Dermis blood vessel endothelial cell (primary cell): ENCODE measurements at regions not wholly inside any gene's neighbourhood (a gene's known extent, or its start where the extent isn't known, plus 50 kb on each side); places are given as distances from the start of the nearest gene placed in this dataset.
"Not testable (repeated sequence)": the region's sequence is repeated elsewhere in the genome, so short reads cannot be mapped to it uniquely, and the experiment has no call there.

Experiments used
- DNase-seq: peaks from one replicate; pipeline ENCODE4 v3.0.0; 2010

DNA sequence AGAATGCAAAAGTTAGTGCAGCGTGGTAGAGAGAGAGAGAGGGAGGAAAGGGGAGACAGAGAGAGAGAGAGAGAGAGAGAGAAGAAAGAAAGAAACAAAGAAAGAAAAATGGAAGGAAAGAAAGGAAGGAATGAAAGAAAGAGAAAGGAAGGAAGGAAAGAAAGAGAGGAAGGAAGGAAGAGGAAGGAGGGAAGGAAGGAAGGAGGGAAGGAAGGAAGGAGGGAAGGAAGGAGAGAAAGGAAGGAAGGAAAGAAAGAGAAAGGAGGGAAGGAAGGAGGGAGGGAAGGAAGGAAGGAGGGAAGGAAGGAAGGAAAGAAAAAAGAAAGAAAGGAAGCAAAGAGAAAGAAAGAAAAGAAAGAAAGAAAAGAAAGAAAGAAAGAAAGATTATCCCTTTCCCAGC lies 209.8 kb upstream of the MYO3A start:
- DNase-seq = no peak

DNA sequence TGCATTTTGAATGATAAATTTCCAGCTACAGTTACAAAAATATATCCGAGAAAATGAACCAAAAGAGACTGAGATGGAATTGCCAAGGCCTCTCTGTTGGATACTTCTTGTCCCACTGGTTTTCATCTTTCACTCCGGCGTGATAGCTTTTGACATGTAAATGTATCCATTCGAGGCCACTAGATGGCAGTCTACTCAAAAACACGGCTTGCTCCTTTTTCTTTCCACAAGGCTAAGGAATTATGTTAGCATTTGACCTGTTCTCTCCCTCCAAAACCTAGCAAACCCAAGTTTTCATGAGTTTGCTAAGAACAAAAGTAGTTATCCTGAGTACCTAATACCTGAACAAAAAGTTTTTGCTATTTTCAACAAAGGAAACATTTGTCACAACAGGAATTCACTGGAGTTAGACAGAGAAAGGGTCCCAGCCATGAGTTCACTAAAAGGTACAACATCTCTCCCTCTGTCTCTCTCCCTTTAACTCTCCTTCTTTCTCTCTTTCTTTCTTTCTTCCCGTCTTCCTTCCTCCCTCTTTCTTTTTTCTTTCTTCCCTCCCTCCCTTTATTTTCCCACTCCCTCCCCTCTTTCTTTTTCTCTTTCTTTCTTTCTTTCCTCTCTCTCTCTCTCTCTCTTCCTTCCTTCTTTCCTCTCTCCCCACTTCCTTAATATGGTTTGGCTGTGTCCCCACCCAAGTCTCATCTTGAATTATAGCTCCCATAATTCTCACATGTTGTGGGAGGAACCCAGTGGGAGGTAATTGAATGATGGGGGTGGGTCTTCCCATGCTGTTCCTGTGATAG lies 207.9 kb upstream of the MYO3A start:
- peak; percentile 66 for DNase-seq

DNA sequence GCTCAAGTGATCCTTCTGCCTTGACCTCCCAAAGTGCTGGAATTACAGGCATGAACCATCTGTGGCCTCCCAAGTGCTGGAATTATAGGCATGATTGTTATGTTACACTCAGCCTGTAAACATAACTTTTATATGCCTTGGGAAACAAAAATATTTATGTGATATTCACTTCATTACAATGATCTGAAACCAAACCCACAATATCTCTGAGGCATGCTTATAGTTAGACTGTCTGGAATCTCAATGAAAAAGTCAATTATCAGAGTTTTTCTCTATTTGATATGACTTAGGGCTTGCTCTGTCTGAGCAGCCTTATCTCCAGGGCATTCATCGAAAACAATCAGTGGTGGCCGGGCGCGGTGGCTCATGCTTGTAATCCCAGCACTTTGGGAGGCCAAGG lies 195.3 kb upstream of the MYO3A start:
- DNase-seq = no peak

DNA sequence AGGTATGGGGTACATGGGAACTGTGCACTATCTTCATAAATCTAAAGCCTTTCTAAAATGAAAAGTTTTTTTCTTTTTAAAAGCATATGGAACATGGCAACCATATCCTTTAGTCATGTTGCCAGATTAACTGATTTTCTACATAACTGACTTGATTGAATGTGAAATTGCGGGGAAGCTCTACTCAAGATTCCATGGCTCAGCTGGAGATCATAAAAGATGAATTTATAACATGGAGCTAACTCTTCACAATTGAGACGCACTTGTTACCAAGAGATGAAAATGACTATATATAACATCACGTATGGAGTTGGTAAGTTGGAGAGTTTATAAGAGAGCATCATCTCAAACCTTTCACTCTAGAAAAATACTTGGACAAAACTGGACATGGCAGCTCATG lies 190.2 kb upstream of the MYO3A start:
- no peak for DNase-seq

DNA sequence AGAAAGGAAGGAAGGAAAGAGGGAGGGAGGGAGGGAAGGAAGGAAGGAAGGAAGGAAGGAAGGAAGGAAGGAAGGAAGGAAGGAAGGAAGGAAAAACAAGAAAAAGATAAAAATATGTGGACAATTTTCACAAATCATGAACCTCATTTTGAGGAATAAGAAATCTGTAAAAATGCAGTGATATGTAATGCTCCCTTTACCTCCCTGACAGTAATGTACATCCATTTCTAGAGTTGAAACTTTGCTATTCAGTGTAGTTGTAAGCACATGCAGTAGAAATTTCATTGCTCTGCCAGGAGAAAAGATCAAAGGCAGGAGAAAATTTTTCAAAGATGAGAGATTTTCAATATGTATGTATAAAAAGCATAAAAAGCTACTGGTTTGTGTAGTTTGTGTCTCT lies 189.5 kb upstream of the MYO3A start:
- DNase-seq = no peak

DNA sequence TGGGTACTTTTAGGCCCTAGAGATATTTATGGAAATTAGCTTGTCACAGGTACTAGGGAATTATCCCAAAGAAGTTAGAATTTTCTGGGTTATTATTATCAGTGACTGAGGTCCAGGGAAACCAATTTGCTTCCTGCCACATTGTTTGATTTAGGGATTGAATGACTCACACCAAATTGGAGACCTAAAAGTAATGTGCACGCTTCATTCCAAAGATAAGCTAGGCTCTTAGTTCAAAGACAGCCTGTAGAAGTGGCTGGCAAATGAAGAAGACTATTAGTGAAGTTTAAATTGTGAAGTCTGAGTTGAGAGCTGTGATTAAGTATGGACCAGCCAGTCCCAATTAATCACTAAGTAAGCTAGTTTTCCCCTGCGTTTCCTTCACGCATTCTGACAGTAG lies 188.1 kb upstream of the MYO3A start:
- no peak for DNase-seq

DNA sequence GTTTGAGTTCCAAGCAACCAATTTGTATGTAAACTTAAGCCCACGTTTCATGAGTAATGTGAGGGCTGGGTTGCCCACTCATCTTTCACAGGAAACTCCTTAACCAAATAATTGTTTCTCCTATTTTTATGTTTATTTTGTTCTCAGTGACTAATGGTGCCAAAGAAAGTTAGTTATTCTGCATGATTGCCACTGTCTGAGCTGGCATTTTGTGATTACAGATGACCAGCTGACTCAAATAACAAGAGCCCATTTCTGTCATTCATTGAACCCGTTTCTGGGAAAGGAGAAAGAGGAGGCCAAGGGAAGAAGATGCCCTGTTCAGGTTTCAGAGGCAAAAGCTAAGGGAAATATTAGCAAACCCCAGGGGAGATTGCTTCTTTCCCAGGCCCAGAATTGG lies 186.9 kb upstream of the MYO3A start:
- DNase-seq = no peak

DNA sequence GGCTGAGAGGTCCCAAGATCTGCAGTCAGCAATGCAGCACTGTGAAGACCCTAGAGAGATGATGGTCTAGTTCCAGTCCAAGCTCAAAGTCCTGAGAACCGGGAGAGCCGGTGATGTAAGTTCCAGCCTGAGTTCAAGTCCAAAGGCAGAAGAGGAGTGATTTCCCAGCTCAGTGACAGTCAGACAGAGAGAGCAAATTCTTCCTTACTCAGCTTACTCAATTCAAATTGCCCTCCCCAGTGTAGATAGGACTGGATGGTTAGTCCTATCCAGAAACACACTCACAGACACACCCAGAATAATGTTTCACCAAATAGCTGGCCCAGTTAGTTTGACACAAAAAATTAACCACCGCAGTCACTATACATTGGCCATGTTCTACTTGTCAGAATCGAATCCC lies 185.5 kb upstream of the MYO3A start:
- no peak for DNase-seq

DNA sequence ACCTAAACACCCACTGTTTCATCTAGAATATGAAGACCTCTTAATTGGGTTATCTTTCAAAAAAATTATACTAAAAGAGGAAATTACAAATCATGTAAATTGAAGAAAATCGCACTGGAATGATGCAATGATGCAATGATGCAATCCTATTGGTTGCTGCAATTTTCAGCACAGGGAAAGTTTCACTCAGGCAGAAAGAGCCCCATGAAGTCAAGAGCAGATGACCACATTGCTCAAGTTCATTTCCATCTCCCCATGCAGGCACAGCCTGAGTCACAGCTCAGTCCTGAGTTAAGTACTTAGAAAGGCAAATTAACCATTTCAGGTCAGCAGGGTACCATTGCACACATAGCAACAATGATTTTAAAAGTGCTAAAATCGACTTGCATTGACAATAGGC lies 180.3 kb upstream of the MYO3A start:
- no peak for DNase-seq

DNA sequence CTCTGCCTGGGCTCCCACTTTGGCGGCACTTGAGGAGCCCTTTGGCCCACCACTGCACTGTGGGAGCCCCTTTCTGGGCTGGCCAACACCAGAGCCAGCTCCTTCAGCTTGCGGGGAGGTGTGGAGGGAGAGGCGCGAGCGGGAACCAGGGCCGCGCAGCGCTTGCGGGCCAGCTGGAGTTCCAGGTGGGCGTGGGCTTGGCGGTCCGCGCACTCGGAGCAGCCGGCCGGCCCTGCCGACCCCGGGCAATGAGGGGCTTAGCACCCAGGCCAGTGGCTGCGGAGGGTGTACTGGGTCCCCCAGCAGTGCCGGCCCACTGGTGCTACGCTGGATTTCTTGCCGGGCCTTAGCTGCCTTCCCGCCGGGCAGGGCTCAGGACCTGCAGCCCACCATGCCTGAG lies 178.2 kb upstream of the MYO3A start:
- not testable (repeated sequence) for DNase-seq

DNA sequence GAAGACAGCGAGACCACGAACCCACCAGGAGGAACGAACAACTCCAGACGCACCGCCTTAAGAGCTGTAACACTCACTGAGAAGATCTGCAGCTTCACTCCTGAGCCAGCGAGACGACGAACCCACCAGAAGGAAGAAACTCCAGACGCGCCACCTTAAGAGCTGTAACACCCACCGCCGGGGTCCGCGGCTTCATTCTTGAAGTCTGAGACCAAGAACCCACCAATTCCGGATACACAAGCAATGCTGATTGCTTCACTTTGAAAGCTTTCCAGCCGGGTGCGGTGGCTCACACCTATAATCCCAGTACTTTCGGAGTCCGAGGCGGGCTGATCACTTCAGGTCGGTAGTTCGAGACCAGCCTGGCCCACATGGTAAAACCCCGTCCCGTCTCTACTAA lies 177.2 kb upstream of the MYO3A start:
- no peak for DNase-seq

DNA sequence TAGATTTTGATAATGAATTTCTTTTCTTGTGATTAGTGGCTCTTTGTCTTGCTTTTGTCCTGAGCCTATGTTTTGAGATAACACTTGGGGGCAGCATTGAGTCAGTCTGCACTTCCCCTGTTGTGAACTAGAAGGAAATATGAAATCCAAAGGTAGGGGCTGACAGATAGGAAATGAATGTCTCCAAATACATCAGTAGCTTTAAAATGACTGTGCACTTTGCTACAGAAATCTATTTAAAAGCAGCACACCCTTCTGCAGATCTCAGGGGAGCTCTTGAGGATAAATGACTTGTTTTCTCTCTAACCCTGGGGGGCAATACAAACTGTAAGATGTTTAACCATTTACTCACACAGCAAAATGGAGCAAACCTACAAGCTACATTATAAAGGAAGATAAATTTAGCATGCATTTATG lies 176.0 kb upstream of the MYO3A start:
- DNase-seq = peak; percentile 0

DNA sequence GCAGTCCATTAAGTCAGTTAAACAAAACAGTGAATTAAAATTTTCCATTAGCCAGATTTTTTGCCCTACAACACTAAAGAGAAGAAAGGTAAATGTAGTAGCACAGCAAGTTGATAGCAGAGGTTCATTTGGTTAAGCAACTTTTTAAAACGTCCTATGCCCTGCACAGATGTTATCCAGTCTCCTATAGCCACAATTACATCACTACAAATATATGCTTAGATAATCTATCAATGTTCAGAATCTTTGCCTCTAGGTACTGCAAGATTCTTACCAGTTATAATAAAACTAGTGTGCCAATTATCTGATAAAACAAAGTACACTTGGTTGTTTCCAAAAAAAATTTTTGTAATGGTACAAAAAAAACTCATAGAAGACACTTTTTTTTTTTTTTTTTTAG lies 175.5 kb upstream of the MYO3A start:
- DNase-seq = no peak

DNA sequence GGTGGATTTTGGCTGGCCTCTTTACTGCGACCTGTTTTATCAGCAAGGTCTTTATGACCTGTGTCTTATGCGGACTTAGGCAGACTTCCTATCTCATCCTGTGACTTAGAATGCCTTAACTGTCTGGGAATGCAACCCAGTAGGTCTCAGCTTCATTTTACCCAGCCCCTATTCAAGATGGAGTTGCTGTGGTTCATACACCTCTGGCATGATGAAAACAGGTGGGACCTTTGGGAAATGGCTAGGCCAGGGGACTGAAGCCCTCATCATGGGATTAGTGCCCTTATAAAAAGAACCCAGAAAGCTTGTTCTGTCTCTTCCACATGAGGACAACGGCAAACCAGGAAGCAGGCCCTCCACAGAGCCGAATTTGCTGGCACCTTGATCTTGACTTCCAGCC lies 172.1 kb upstream of the MYO3A start:
- no peak for DNase-seq

DNA sequence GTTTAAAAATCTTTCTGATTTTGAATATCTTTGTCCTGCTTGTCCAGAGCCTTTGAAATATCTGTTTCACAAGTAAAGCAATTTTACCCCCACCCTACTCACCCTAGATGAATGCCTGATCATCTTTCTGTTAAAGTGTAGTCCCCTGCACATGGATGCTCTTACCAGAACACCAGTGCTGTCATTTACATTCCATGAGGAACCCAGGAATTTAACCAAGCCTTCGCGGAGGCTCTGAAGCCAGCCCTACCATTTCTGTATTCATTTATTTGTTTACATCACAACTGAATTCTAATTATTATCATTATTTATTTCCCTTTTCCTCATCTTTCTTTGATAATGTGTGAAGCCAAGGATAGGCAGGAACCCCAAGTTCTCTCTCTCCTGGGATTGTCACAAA lies 167.8 kb upstream of the MYO3A start:
- no peak for DNase-seq

DNA sequence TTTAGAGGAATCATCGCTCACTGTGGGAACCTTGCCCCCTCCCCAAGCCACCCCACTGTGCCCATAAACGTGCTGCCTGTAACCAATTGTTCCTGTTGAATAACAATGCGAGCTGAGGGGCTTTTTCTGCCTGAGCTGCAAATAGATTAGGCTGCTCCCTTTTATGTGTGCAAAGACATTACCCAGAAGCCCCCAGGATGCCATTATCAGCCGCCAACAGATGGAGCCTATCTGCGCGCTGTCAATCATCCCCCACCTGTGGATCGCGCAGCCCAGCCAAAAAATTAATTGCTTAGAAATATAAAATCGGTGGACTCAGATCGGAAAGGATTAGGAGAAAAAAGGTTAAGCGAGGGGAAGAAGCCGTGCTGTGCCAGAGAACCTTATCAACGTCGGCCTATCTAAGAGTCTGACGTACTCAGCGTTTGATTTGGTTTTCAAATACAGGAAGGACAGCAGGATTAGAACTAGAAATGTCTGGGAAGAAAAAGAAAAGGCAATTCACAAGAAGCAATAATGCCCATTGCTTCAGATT lies 167.3 kb upstream of the MYO3A start:
- no peak for DNase-seq

DNA sequence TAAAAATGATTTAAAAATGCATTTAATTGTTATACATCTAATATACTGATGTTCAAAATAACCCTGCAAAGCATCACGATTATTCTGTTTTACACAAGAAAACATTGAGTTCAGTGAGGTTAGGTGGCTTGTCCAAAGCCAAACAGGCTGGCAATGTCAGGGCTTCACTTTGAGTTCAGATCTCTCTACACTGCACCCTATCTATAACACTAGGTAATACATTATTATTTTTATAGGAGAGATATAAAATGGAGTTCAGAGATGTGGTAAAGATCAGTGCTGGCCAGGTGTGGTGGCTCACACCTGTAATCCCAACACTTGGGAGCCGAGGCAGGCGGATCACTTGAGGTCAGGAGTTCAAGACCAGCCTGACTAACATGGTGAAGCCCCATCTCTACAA lies 165.9 kb upstream of the MYO3A start:
- no peak for DNase-seq

DNA sequence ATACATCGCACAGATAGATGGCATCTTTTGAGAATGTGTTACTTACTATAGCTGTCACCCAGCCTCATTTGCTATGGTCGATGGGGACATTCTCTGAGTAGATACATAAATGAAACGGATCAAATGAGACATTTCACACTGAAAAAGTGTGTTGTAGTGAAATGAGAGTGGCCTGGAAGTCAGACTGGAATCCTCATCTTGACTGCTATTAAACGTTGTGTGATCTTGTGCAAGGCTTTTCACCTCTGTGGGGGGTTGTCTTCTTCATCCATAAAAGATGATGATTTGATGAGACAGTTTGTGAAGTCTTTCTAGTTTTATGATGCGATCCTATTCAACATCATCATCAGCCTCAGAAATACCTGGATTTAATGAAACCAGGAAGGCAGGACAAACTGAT lies 155.4 kb upstream of the MYO3A start:
- no peak for DNase-seq

DNA sequence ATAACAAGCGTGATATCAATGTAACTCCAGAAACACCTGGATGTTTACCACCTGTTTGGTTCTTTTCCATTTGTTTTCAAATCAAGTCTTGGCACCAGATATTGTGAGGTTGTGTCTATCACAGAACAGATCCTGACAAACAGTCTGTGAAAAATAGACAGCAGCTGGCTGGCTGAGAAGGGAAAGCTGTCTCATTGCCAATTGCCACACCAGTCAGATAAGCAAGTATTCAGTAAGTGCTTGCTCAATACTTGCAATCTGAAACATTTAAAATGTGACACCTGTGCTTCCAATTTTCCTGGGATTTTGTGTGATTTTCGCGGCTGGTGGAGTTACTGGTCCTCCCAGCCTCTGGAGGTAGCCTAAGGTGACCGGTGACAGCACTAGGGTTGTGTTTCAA lies 147.9 kb upstream of the MYO3A start:
- no peak for DNase-seq

DNA sequence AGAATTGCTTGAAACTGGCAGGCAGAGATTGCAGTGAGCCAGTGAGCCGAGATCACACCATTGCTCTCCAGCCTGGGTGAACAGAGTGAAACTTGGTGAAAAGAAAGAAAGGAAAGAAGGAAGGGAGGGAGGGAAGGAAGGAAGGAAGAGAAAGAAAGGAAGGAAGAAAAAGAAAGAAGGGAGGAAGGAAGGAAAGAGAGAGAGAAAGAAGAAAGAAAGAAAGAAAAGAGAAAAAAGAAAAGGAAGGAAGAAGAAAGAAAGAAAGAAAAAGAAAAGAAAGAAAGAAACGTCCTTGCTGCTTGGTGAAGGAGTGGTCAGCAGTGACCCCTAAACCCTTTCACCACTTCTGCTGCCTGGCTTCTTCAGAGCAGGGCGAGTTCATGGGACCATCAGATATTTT lies 147.1 kb upstream of the MYO3A start:
- no peak for DNase-seq

DNA sequence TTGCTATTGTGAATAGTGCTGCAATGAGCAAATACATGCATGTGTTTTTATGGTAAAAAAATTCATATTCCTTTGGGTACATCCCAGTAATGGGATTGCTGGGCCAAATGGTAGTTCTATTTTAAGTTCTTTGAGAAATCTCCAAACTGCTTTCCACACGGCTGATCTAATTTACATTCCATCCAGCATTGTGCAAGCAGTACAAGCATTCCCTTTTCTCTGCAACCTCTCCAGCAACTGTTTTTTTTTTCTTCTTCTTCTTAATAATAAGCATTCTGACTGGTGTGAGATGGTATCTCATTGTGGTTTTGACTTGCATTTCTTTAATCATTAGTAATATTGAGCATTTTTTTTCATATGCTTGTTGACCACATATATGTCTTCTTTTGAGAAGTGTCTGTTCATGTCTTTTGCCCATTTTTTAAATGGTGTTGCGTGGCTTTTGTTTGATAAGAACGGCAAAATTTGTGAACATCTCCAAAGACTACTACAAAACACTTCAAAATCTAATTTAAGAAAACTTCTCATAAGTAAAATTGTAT lies 136.1 kb upstream of the MYO3A start:
- no peak for DNase-seq

DNA sequence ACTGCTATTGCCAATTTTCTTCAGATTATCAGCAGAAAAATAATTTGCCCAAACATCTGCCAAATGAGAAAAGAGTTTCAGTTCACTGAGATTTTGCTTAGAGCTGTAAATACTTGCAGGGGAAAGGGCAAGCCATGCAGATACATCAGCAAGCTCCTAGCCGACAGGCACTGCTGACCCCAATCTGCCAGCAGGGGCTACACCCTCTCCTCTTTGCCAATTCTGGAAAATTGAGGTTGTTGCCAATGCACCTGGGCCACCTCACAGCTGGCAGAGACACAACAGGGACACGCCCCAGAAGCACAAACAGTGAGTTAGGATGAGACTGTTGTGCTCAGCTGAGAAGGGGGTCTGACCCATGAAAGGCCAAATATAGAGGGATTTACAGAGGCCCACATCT lies 129.5 kb upstream of the MYO3A start:
- no peak for DNase-seq

DNA sequence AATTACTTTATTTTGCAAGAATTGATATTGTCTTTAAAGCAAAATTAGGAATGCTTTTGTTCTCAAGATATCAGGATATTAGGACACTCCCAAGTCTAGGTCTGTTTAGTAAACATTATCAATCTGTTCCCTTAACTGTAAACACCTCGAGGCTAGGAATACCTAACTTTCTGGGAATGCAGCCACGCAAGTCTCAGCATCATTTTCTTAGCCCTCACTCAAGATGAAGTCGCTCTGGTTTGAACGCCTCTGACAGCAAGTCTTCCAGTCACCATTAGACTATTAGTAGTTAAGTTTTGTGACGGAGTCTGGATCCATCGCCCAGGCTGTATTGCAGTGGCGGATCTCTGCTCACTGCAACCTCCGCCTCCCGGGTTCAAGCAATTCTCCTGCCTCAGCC lies 128.0 kb upstream of the MYO3A start:
- no peak for DNase-seq

DNA sequence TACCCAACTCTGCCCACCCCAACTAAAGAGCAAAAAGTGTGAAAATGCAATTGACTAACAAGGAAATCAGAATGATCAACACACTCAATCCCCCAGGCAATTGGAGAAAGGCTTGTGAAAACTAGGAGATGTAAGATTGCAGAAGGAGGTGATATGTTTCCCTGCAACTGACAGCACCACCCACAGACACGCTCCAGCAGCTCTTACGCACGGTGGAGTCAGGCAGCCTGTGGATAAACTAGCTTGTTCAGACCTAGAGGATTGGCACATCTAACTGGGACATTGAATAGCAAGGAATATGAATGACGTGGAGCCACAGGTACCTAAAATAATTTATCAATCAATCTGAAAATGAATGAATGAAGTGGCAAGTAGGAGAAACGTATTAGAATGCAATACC lies 125.7 kb upstream of the MYO3A start:
- DNase-seq = no peak
